WTC11 (cell line): ENCODE measurements at regions not wholly inside any gene's neighbourhood (a gene's known extent, or its start where the extent isn't known, plus 50 kb on each side); places are given as distances from the start of the nearest gene placed in this dataset.

Experiments used
- CTCF ChIP-seq: fragments of 200-600 bp; IDR thresholded peaks from 2 replicates; pipeline ENCODE4 v1.8.0; 2022; ENCODE audit warnings: antibody characterized with exemption
- EMX1 ChIP-seq: fragments of 250-450 bp; sonication (Bioruptor Pico); IDR thresholded peaks from 2 replicates; pipeline ENCODE4 v1.8.0; 2021; ENCODE audit warnings: mild to moderate bottlenecking

GRCh38 chr18:39527465-39527864 lies 1961.9 kb upstream of the CELF4 start:
- TF ChIP-seq CTCF (no peak), EMX1 (CRISPR knock-in tag) (no peak)
